Neural cell (in vitro differentiated cells): ENCODE measurements at regions not wholly inside any gene's neighbourhood (a gene's known extent, or its start where the extent isn't known, plus 50 kb on each side); places are given as distances from the start of the nearest gene placed in this dataset.

Experiments used
- EZH2 ChIP-seq: fragments of 200-600, 300-800 bp; shearing (Covaris generic), sonication (generic); IDR thresholded peaks from 2 replicates; pipeline ENCODE4 v1.6.1; 2014; ENCODE audit warnings: antibody characterized with exemption, low read length, borderline replicate concordance, mild to moderate bottlenecking; ENCODE audit not compliant: insufficient read depth, poor library complexity, severe bottlenecking
- POLR2AphosphoS5 ChIP-seq: IDR thresholded peaks from 2 replicates; pipeline ENCODE4 v1.6.1; 2012
- RAD21 ChIP-seq: fragments of 450-650 bp; conservative IDR thresholded peaks from 2 replicates; pipeline ENCODE4 v1.6.1; 2014; ENCODE audit warnings: antibody characterized with exemption, mild to moderate bottlenecking, moderate library complexity
- TF ChIP-seq, protein P1 (sequence below): fragments of 450-650 bp; IDR thresholded peaks from 2 replicates; pipeline ENCODE4 v1.5.1; 2014; ENCODE audit warnings: antibody characterized with exemption, mild to moderate bottlenecking, moderate library complexity; ENCODE audit not compliant: poor library complexity, severe bottlenecking

DNA sequence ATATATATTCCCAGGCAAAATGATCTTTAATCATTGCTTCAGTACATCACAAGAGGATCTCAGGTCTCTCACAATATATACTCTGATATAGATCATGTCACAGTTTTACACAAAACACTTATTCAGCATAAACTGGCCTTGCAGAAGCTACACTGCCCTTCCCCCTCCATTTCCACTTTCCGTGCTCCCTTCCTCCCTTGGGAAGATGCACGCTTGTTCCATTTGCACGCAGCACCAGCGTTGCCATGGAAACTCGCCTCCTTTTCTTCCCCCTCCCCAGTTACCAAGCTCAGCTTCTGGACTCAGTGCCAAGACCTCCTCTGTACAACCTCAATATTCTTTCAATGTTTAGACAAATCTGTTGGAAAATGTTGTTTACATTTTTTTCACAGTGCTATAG lies 154.6 kb downstream of the RFPL4B start:
- TF ChIP-seq, protein P1, sequence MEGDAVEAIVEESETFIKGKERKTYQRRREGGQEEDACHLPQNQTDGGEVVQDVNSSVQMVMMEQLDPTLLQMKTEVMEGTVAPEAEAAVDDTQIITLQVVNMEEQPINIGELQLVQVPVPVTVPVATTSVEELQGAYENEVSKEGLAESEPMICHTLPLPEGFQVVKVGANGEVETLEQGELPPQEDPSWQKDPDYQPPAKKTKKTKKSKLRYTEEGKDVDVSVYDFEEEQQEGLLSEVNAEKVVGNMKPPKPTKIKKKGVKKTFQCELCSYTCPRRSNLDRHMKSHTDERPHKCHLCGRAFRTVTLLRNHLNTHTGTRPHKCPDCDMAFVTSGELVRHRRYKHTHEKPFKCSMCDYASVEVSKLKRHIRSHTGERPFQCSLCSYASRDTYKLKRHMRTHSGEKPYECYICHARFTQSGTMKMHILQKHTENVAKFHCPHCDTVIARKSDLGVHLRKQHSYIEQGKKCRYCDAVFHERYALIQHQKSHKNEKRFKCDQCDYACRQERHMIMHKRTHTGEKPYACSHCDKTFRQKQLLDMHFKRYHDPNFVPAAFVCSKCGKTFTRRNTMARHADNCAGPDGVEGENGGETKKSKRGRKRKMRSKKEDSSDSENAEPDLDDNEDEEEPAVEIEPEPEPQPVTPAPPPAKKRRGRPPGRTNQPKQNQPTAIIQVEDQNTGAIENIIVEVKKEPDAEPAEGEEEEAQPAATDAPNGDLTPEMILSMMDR, result no peak
- TF ChIP-seq RAD21 (peak; percentile 65), EZH2 (no peak), POLR2AphosphoS5 (peak; percentile 95)
